ENCODE measurements at regions not wholly inside any gene's neighbourhood (a gene's known extent, or its start where the extent isn't known, plus 50 kb on each side); places are given as distances from the start of the nearest gene placed in this dataset.
A peak's percentile ranks its signal among the peaks of the same experiment; 100 is the strongest.

DNA sequence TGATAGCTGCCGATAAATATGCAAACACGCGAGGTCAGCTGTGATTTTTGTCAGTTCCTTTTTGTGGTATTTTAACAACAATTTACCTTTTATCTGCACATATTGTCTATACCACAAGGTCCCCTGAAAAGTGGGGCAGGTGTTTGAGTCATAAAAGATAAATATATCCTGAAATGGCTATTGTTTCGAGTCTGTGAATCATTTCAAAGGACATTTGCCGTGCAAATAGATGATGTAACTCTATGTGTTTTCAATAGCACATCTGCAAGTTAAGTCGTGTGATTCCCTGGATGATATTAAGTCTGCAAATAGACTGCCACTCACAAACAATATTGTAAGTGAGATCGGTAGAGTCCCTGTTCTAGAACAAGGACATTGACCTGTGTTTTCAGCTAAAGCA lies 193.0 kb upstream of the PITRM1 start:
- peak; percentile 18 for DNase-seq

DNA sequence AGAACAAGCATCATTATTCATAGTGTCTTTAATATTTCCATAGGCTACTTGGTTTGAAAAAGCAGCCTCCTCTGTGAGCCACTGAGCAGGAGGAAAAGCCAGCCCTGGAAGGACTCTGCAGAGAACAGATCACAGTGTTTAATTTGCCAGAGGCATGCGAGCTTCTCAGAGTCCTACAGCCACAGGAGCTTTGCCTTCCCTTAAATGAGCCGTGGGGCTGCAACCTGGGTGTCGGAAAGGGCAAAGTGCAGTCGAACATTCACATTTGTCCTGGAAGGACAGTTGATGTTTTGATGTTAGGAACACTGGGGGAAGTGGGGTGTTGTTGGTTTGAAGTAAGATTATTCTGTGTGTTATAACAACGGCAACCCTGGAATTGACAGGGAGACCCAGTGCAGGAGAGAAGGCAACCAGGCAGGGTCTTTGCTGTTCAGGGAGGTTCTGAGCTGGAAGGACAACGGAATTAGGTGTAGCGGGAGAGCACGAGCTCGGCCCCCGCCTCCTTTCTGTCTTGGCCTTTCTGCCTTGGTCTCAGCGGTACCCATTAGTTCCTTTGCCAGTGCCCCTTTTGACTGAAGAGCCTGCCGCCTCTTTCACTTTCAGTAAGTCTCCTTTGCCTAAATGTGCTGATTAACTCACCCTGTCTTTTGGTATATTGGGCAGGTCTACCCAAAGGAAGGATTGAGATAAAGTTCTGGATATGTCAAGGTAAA lies 192.3 kb upstream of the PITRM1 start:
- DNase-seq, result no peak

DNA sequence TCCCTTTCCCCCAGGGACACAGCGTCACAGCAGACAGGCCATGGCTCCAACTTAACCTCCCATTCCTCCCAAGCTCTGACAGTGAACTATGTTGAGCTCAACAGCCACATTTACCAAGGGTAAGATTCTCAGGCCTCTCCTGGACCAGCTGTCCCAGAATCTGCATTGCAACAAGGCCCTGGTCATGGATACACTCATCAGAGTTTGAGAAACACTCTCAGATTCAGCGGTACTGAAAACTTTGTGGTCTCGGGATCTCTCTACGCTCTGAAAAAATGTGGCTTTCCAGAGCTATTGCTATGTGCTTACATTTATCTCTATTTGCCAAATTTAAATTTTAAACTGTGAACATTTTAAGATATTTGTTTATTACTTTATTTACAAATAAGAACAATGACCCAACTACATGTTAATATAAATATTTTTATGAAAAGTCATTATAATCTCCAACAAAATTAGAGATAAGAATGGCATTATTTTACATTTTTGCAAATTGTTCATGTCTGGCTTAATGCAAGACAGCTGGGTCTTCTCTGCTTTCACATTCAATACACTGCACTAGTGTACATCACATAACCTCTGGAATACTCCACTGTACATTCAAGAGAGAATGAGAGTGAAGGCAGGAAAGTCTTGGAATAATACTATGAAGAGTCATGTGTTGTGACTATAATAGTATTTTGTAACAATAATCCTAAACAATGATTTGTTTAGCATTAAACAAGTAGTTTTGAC lies 190.9 kb upstream of the PITRM1 start:
- no peak for DNase-seq

DNA sequence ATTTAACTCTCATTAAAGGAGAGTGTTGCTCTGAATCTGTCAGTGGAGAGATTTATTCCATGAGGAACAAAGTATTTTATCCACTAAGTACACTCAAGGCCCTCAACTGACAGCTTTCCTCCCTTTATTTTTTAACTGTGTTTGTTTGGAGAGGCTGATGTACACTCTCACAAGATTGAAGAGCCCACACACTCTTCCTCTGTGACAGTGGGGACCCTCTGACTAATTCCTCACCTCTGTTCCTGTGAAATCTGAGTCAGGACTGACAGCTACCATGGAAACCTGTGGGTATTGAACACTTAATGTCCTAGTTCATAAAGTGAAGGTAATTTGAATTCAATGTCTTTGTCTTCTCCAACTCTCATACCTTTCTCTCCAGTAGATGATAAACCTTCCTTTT lies 189.8 kb upstream of the PITRM1 start:
- DNase-seq, result no peak

DNA sequence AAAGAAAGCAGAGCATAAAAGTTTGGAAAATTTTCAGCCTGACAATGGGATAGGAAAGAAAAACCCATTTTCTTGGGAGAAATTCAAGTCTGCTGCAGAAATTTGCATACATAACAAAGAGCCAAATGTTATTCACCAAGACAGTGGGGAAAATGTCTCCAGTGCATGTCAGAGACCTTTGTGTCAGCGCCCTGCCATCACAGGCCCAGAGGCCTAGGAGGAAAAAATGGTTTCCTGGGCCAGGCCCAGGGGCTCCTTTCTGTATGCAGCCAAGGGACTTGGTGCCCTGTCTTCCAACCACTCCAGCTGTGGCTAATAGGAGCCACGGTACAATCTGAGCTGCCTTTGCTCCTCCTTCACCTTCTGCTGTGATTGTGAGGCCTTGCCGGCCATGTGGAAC lies 189.1 kb upstream of the PITRM1 start:
- no peak for DNase-seq

DNA sequence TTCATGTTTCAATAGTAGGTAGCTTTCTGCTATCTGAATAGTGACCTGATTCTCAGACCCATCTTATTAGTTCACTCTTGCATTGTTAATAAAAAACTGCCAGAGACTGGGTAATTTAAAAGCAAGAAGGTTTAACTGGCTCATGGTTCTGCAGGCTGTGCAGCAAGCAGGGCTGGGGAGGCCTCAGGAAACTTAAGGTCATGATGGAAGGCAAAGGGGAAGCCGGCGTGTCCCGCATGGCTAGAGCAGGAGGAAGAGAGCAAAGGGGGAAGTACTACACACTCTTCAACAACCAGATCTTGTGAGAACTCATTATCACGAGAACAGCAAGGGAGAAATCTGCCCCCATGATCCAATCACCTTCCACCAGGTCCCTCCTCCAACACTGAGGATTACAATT lies 185.2 kb upstream of the PITRM1 start:
- DNase-seq, result no peak

DNA sequence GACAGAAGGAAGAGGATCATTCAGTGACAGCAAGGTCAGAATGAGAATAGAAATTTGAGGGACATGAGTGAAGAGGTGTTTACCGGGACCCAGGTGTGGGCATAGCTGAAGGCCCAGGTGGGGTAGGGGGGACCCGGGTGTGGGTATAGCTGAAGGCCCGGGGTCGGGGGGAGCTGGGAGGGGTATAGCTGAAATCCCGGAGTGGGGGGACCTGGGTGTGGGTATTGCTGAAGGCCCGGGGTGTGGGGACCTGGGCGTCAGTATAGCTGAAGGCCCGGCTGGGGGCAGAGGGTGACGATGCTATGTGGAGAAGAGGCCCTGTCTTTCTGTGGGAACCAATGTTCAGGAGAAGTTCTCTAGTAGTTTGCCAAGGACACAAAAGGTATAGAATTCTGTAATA lies 183.0 kb upstream of the PITRM1 start:
- no peak for DNase-seq

DNA sequence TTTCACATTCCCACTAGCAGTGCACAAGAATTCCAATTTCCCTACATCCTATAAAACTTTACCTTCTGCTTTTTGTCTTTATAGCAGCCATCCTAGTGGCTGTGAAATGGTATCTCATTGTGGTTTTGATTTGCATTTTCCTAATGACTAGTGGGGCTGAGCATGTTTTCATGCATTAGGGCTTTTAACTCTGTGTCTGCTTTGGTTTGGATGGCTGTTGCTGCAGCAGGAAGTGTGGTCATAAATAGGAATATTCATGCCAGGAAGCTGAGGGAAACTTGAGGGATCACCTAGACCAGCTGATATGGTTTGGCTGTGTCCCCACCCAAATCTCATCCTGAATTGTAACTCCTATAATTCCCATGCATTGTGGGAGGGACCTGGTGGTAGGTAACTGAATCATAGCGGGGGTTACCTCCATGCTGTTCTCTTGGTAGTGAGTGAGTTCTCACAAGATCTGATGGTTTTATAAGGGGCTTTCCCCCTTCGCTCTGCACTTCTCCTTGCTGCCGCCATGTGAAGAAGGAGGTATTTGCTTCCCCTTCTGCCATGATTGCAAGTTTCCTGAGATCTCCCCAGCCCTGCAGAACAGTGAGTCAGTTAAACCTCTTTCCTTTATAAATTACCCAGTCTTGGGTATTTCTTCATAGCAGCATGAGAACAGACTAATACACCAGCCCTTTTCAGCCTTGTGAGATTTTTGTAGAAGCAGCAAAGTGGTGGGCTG lies 181.8 kb upstream of the PITRM1 start:
- DNase-seq, result no peak

DNA sequence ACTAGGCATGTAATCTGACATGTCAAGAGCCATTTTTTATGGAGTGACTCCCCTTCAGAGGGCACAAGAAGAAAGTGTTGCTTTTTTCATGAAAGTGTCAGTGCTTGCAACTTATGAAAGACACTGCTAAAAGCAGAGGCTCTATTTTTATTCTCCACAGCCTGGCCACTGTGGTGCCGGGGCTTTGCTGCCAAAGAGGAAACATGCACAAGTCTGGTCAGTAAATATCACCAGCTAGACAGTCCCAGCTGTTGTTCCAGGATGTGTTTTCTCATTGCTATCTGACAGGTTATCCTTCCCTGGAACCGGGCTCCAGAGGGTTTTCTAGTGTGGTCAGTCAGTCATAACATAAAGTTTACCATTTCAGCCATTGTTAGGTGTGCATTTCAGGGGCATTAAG lies 180.7 kb upstream of the PITRM1 start:
- no peak for DNase-seq

DNA sequence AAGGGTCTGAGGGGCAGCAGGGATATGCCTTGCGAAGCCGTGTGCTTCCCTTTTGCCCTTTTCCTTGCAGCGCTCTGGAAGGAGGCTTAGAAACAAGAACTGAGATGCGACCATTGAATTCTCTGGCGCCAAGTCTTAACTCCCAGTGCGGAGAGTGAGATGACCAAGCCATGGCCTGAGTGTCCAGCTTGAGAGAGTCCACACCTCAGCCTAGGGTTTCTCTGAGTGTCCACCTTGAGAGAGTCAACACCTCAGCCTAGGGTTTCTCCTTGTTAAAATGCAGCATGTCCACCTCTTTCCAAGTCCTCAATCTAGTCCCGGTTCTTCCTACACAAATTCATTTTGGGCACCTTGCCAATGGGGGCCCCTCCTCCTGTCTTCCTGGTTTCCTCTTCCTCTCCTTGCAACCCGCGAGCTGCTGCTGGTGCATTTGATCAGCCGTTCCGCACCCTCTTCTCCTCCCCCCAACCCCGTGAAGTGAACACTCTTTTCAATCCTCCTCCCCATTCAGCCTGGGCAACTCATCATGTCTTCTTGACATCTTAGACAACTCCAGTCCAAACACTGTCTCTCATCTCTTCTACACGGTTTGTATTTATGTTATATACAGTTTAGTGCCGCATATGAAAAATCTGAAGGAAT lies 178.2 kb upstream of the PITRM1 start:
- no peak for DNase-seq

DNA sequence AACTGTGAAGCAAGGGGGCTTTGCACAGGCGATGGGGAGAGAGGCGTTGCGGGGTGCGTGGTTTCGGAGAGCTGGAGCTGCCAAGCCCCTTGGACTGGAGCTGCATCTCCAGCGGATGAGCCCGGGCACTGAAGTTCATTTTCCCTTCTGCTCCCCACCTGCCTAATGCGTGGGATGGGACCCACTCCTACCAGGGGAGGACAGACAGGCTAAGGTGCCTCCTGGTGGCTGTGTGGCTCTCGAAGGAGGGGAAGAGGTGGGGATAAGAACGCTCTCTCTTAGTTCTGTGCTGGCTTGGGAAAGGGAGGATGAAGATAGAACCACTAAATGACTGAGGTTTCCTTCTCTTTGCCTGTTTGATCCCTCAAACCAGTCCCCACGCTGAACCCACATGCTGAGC lies 177.6 kb upstream of the PITRM1 start:
- DNase-seq, result no peak

DNA sequence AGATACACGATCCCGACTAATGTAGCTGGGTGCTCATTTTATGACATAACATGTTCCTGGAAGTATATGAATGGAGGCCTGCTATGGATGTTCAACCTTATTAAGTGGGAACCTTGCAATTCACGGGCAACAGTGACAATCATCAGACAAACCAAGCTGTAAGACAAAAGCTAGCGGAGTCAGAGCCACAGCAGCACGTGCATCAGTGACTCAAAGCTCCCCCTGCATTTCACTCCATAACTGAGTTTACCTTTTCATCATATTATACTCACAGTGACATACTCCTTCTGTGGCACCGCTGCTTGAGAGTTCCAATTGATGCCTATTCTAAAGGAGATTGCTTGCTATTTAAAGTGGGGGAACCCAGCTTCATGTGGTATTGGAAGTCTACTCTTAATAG lies 176.0 kb upstream of the PITRM1 start:
- no peak for DNase-seq

DNA sequence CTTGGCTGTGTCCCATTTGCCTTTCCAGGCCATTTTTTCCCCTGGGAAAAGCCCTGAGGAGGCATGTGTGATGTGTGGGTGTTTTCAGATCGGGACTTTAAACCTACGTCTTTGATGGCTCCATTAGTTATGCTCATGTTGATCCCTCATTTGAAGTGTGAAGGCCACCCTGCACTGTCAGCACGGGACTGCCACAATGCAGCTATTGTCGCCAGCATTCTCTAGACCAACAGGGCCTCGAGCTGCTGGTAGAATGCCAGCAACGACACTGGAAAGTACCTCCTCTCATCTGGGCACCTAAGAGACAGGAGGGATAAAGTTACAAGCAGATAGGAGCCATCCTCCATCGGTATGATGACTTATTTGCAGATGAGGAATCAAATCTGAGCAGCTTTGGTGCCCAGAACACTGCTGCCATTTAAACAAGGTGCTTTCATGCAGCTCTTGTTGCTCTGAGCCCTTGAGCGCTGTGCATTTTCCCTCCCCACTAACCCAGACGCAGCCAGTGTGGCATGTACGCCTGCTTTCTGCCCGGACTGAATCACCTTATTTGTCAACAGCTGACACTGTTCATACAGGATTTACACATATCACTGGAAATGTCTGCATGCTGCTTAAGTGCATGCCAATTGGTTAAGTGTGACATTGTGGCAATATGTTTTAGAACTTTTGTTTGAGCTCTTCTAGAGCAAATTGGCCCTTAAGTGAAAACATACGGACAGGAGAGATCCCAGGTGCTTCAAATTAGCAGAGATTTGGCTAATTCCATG lies 175.0 kb upstream of the PITRM1 start:
- DNase-seq, result no peak

DNA sequence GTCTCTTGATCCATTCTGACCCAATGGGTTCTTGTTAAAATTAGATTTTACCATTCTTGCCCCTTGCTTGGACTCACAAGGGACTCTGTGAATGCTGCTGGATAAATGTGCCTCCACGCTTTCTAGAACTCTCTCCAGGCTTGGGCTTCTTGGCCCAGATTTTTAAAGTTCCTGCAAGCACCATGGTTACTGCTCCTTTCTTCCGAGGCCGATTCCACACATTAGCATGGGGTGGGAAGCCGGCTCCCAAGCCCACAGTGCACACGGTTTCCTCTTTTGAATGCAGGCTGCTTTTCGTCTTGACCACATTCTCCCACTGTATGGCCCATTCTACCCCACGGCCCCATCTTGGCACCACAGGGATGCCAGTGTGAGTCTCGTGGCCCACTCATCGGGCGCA lies 174.3 kb upstream of the PITRM1 start:
- DNase-seq, result no peak

DNA sequence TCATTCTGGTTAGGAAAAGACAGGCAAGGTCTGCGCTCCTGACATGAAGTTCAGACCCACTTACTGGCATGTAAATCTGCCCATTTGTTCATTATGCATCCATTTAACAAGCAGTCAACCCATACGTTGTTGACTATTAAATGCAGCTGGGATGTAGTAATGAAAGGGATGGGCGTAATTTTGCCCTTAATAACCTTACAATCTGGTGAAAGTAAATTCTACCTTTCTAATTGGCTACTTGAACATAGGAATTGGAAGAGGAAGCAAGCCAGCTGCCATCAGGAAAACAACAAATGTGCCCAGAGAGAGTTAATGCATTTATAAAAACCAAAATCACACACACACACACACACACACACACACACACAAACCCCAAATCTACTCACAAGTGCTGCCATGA lies 170.2 kb upstream of the PITRM1 start:
- DNase-seq, result no peak

DNA sequence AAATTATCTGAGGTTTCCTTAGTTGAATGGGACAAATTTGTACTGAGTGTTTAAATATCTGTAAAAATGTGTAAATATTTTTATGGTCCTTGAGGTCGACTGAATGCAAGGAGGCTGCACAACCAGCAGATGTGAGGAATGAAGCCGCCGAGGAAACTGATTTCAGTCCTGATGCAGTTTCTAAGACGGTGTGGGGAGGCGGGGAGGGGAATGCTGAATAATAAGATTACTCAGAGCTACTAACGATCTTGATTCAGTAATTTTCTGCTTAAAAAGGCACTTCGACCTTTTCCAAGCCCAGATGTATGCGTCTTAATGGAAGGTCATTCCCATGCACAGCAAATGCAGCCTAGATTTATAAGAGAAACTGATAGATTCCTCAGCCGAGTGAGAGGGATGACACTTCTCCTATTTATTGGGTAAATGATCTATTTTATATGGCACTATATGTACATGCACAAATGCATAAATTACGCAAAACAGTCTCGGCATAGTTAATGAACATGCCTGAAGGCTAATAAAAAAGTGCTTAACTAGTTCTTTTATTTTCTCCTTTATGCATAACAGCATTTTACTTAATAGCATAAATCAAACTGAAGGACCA lies 167.6 kb upstream of the PITRM1 start:
- no peak for DNase-seq

DNA sequence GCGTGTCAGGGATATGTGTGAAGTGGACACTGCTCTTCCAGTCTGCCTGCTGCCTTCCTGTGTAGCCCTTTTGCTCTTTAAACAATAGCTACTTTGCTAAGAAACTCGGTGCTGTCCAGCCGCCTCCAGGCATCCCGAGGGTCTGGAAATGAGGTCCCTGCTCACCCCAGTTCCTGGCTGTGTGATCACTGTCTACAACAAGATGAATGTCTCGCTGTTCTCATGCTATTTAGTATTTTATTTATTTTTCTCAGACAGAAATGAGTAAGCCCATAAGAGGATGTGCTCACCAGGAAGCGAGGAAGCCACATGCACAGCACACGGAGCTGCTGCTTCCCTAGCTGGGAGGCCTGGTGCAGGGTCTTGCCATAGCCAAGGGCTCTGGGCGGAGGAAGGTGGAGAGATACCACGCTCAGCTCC lies 167.0 kb upstream of the PITRM1 start:
- no peak for DNase-seq

DNA sequence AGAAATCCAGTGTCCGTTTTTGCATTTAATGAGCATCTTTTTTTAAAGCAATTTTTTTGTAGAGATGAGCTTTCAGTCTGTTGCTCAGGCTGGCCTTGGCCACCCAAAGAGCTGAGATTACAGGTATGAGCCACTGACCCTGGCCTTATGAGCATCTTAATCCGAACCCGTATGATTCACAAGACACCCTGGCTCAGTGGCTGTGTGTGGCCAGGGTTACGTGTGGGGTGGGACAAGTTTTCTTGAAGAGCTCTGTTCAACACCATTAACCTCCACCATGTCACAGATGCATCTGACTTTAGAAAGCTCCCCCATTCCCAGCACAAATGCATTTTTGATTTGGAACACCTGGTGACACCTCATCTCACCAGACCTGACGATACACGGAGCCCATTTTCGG lies 166.5 kb upstream of the PITRM1 start:
- no peak for DNase-seq

DNA sequence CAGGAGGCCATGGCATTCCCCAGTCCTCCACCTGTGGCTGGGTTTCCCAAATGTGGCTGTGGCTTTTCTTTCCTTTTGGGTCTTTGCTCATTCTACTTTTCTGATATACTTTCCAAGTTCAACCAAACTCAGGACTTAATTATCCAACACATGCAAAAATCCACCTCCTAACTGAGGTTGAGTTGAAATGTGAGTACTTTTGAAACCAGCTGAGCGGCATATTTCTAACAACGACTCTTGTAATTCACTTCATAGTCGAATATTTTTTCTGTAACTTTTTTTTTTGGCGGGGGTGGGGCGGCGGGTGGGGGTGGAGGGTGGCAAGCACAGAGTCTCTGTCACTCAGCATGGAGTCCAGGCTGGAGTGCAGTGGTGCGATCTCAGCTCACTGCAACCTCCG lies 165.2 kb upstream of the PITRM1 start:
- DNase-seq, result no peak

DNA sequence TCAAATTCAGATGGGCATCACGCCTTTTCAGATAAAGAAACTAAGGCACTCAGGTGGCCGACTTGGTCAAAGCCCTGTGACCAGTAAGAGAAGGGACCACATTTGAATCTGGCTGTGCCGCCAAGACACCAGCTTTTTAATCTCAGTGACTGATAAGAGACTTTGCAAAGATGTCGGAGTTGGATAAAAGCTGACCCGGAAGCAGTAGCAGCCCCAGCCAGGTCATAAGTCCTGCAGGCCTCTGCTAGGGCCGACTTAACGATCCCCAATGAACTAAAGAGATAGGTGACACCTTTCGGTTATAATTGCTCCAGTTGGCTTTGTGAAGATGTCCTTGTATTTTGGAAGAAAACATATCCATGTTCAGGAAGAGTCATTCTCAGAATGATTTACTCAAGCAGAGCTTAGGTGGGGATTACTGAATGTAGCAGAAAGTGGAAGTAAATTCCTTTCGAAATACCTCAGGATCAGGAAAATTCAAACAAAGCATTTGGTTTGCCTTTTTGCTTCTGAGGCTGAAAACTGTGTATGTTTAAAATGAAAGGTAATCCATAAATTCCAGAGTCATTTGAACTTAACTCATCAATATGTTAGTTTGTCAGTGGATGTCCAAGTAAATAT lies 164.2 kb upstream of the PITRM1 start:
- DNase-seq, result no peak

DNA sequence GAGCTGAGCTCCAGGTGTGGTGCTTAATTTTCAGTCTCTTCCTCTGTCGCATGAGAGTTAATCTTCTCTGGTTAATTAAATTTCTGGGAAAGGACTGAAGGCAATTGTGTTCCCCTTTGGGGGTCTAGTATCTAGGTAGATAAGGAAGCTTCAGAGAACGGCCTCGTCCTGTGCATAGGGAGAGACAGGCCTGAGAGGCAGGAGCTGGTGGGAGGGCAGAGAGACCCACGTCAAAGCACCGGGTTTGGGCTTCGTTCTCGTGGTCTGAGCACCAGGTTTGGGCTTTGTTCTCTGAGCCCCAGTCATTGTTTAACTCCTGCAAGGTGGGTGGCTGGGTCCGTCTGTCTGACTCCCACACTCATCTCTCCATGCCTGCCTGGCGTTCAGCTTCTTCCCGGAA lies 160.8 kb upstream of the PITRM1 start:
- DNase-seq, result no peak

DNA sequence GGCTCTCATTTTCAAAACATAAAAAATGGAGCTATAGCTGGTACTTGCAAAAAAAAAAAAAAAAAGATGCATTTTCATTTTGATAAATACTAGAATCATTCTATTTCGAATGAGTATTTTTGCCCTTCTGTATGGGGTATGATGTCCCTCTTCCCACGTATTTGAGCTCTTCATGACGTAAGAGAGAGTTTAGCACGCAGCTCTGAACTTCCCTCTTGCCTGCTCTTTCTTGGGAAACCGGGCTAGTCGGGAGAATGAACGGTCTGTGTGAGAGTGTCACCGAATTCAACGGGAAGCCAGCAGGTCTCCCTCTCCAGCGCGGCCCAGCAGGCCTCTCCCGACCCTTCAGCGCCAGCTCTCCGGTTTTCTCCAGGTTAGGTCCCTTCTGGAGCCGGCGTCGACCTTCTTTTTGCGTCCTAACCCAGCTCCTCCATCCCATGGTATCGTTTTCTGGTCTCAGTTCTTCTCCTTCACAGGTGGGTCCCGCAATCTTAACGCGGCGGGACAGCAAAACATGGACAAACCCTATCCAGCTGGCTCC lies 159.2 kb upstream of the PITRM1 start:
- DNase-seq, result no peak

Measured in NCI-H1417 treated with DMSO at 0.1 percent for 48 hours (cell line).